CD4-positive, alpha-beta T cell treated with Interleukin-15 for 1 hour (primary cell): ENCODE measurements at regions not wholly inside any gene's neighbourhood (a gene's known extent, or its start where the extent isn't known, plus 50 kb on each side); places are given as distances from the start of the nearest gene placed in this dataset.

Experiments
- DNase-seq: peaks from one replicate; pipeline ENCODE4 v3.0.0-alpha.2; 2020

- no peak for DNase-seq
These were observed 101.8 kb upstream of the PREP start for GRCh38 chr6:105504706-105505105.

- DNase-seq, result no peak
These were observed 100.8 kb upstream of the PREP start for GRCh38 chr6:105503641-105504040.

DNA sequence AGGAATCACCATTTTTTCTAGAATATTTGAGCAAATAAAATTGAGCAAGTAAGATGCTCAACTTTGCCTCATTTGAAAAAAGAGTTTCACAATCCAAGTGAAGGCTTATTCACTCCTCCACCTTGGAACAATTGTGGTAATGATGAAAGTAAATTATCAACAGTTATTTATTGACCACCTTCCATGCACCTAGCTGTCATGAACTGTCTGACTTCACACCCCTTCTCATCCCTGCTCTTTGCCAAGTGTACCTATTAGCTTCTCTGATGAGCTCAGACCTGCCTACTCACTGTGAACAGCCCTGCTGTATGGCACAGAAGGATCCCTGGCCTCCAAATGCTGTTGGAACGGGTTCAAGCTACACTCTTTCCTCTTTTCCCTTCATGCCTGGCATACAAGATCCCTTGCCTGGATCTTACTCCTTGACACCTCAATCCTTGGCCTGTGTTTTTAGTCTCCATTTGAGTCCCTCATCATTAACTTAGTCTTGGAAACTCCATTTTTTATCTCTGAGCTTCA lies 99.0 kb upstream of the PREP start:
- DNase-seq, result no peak

- no peak for DNase-seq
These were observed 98.4 kb upstream of the PREP start for GRCh38 chr6:105501246-105501645.

DNA sequence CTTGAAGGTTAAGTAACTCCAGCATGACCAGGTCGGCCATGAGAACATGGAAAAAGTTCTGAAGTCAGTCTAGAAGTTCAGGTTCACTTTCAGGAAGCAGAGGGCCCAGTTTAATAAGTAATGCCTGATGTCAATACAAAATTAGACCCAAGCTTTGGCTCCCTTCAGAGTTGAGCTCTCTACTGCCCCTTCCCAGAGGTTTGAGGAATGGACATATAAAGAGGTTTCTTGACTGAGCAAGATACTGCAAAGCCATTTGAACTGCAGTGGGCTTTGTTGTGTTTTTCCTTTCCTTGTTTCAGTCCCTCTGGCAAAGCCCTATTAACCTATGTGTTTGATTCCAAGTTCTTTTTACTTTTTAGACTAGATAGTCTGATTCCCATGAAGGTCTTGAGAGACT lies 97.8 kb upstream of the PREP start:
- DNase-seq, result no peak

DNA sequence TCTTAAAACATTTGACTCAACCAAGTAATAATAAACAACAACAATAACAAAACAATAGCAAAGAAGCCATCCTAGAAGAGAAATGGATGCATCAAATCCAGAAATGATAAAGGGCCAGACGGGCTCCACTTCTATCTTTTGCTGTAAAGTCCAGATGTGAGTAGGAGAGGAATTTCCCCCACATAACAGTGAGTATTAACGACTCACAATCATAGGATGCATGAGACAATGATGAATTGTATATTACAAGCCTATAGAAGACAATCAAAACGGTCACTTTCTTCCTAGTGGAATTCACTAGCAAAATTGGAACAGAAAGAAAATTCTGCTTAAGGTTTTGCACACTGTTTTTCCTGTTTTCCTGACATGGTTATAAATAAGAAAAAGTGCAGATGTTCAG lies 97.0 kb upstream of the PREP start:
- DNase-seq, result no peak

DNA sequence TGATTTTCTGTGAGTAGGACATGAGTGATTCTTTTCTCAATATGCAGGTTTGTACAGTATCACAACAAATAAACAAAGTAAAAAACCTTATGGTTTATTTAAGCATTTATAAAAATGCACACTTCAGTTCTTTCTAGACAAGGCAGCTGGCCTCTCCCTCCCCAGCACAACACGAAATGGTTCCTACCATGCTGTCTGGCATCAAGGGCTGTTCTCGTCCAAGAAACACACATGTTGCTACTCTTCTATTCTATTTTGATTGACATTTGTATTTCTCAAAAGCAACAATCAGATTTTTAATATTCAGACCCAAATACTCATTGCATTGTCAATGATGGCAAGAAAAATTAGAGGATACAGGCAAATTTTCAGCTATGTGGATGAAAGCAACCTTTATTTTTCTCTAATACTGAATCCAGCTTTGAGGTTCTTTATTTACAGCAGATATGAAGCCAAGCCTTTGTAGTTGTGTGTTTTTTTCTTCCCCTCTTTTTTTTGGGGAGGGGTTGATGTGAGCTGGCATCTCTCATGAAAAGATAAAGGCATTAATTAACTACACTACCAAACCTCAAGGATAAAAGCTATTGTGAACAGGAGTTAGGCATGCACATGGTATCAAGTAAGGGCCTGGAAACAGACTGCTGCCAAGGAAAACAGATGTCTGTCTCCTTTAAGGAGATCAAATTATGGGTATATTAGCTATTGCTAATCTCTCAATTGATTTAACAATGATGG lies 96.4 kb upstream of the PREP start:
- DNase-seq, result no peak

- DNase-seq, result no peak
These were observed 94.7 kb upstream of the PREP start for GRCh38 chr6:105497549-105497948.

DNA sequence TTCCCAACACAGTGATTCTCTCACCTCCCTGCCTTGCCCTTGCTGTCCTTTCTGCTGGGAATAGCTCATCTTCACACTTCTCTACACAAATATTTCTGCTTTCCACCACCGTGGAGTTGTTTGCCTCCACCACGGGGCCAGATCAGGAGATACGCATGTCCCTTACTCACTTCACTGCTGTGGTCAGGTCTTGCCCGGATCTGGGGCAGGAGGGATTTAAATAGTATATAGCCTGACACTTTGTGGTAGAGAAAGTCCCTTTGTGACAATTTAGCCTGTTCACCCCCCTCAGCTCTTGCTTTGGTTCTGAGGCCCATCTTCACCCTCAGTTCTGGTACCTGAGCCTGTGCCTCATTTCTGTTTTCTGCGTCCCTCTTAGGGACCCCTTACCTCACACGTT lies 92.6 kb upstream of the PREP start:
- no peak for DNase-seq

GRCh38 chr6:105494688-105495087 lies 91.8 kb upstream of the PREP start:
- DNase-seq, result no peak

GRCh38 chr6:105493736-105494135 lies 90.9 kb upstream of the PREP start:
- DNase-seq, result no peak

DNA sequence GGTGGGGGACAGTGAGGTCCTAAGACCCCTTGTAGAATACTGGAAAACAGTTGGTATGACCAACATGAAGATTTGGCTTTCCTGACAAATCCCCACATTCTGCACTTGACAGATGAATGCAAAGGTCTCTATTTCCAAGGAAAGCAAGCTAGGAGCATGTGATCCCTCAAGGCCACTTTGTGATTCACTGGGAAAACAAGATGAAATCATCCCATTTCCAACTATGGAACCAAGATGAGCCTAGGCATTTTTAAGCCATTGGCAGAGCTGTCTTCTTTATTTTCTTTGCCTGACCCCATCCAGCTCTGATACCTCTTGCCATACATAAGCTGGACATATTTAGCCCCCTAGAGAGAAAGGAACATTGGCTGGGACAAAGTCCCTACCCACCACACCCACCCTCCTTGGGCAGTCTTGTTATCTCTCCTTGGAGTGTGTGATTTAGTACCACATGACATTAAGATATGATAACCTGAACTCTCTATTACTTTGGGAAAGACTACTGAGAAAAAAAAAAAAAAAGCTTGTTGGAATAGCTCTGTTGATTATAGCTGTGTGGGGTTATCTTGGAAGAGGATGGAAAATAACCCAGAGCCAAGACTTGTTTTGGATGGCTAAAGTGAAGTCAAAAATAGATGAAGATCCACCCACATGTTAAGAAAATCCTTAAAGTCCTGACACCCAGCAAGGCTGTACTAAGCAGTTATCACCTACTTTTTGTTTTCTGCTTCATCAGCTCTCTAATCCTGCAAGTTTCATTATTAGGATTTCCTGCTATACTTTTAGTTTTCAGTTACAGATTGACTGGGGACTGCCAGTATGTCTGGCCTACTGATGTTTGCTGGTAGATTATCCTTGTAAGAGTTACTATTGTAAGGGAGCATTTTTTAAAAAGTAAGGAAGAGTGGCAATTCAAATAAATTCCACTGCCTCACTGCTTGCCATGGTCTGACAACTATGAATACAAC lies 90.1 kb upstream of the PREP start:
- DNase-seq, result no peak

GRCh38 chr6:105489216-105489530 lies 86.3 kb upstream of the PREP start:
- no peak for DNase-seq

- DNase-seq, result no peak
These were observed 85.8 kb upstream of the PREP start for GRCh38 chr6:105488516-105489215.

GRCh38 chr6:105487040-105487790 lies 84.3 kb upstream of the PREP start:
- no peak for DNase-seq

GRCh38 chr6:105485456-105485855 lies 82.6 kb upstream of the PREP start:
- DNase-seq, result no peak

DNA sequence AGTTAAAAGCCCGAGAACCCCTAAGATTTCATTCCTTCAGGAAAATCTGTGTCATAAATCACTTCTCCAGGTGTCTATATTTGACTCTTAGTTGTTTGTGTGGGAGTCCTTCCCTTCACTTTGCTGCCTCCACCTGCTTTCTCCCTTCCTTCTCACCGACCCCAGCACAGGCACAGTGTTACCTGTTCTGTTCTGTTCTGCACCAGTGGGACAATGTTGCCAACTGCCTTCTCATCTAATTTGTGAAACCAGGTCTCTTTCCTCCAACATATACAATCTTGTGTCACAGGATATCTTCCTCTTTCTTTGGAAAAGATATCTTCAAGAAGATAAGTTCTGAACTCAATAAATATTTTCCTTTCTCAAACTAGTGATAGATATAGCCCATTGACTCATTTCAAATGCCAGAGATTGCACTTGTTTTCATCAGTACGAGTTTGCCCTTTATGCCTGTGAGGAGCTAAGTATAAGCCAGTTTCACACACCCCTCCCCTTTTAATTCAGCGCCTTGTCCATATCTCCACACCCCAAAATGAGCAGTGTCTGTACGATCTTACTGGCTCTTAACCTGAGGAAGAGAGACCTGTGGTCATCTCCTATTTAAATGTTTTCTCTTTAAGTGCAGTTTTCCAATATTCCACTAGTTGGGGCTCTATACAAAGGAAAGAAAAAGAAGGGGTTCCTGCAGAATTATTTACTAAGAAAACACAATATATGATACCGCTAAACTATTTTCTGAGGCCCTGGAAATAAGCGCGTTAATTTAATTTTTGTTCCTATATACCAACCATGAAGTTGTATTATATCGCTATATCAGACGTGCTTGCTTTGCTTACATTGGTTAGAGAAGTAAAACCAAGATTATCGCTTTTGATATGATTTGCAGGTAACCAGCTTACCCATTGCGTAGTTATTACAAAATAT lies 81.6 kb upstream of the PREP start:
- DNase-seq, result no peak

DNA sequence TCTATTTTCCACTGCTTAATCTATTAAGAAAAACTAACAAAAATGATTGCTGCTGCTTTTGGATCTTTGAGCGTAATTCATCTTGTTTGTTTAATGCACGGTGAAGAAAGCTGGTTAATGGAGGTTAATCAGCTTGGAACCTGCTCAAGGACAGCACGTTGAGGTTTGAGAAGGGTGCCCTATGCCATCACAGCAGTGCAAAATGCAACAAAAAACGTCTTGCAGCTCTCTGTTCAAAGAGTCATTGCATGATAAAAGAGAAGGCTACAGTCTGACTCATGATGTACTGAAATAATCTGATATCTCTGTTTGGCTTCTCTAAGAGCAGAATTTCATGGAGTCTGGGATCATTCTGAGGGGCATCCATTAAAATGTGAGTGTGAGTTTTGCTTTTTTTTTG lies 80.6 kb upstream of the PREP start:
- no peak for DNase-seq

DNA sequence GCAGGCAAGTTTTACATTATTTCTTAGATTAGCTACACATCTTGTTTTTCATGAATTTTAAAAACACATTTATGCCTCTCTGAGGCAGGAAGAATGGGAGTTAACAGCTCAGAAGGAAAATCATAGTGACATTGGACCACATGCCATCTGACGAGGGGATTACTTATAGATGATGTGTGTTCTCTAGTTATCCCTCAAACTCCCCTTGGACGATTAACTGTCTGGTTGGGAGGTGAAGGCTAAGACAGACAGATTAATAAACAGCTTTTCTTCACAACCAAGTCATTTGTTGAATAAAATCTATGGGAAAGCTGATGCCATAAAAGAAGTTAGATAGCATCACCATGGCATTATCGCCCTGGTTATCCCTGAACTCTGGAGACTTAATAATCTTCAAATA lies 80.0 kb upstream of the PREP start:
- no peak for DNase-seq

GRCh38 chr6:105482227-105482844 lies 79.5 kb upstream of the PREP start:
- no peak for DNase-seq

GRCh38 chr6:105476978-105477377 lies 74.1 kb upstream of the PREP start:
- DNase-seq, result no peak
